ENCODE measurements at regions not wholly inside any gene's neighbourhood (a gene's known extent, or its start where the extent isn't known, plus 50 kb on each side); places are given as distances from the start of the nearest gene placed in this dataset.

GRCh38 chr4:149166365-149166764, 649.3 kb downstream of the IQCM start:
- H3K4me2 ChIP-seq: no peak overlapping the region

GRCh38 chr4:149164282-149164681, 651.4 kb downstream of the IQCM start:
- Histone ChIP-seq H4K20me1 (ENCODE audit: insufficient read depth) (no peaks in the 10 kb centered on the region), H3K4me2 (no peak overlapping the region), H3K27me3 (ENCODE audit: insufficient read depth, low read depth) (no peaks in the 10 kb centered on the region), H3K79me2 (ENCODE audit: insufficient read depth, low read depth) (no peaks in the 10 kb centered on the region), H3K4me1 (ENCODE audit: low read depth, poor library complexity, severe bottlenecking) (no peaks in the 10 kb centered on the region), H3K9ac (no peak overlapping the region), H3K4me3 (IDR thresholded peaks at IDR 0.05; ENCODE audit: insufficient read depth, low read depth, low read length) (no peak overlapping the region), H2AFZ (ENCODE audit: low read depth) (no peak overlapping the region), H3K27ac (no peak overlapping the region), H3K36me3 (ENCODE audit: insufficient read depth) (no peaks in the 10 kb centered on the region)
- TF ChIP-seq CTCF (conservative IDR thresholded peaks at IDR 0.05; ENCODE audit: low read depth, low read length): no peak

More at GRCh38 chr4:149166365-149166764, 649.3 kb downstream of the IQCM start:
- Histone ChIP-seq H3K4me3 (IDR thresholded peaks at IDR 0.05; ENCODE audit: insufficient read depth, low read depth, low read length) (no peak overlapping the region), H3K4me1 (ENCODE audit: low read depth, poor library complexity, severe bottlenecking) (no peaks in the 10 kb centered on the region), H3K9ac (no peak overlapping the region), H4K20me1 (ENCODE audit: insufficient read depth) (no peaks in the 10 kb centered on the region), H2AFZ (ENCODE audit: low read depth) (no peak overlapping the region), H3K27ac (no peak overlapping the region), H3K79me2 (ENCODE audit: insufficient read depth, low read depth) (no peaks in the 10 kb centered on the region), H3K36me3 (ENCODE audit: insufficient read depth) (no peaks in the 10 kb centered on the region), H3K27me3 (ENCODE audit: insufficient read depth, low read depth) (no peaks in the 10 kb centered on the region)
- no peak for TF ChIP-seq CTCF (conservative IDR thresholded peaks at IDR 0.05; ENCODE audit: low read depth, low read length)

DNA sequence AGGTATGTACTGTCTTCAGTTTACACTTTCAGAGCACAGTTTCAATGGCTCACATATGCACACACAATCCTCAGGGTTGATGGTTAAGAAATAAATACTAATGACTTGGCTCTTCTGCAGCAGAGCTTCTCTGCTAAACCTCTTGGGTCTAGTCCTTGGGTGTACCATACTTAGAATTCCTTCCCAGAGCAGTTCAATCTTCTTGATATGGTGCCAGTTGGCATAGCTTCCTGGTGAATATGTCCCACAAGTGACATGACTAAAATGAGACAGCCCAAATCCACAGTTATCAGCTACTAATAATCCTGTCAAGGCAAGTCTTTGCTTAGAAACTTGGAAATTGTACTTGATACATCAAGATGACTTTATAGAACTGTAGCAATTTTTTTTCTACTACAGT, 654.4 kb downstream of the IQCM start:
- Histone ChIP-seq H2AFZ (ENCODE audit: low read depth) (no peak overlapping the region), H4K20me1 (ENCODE audit: insufficient read depth) (no peaks in the 10 kb centered on the region), H3K4me3 (IDR thresholded peaks at IDR 0.05; ENCODE audit: insufficient read depth, low read depth, low read length) (no peak overlapping the region), H3K36me3 (ENCODE audit: insufficient read depth) (no peaks in the 10 kb centered on the region), H3K79me2 (ENCODE audit: insufficient read depth, low read depth) (no peaks in the 10 kb centered on the region), H3K27ac (no peak overlapping the region), H3K9ac (no peak overlapping the region), H3K4me1 (ENCODE audit: low read depth, poor library complexity, severe bottlenecking) (no peaks in the 10 kb centered on the region), H3K27me3 (ENCODE audit: insufficient read depth, low read depth) (no peaks in the 10 kb centered on the region), H3K4me2 (no peak overlapping the region)
- no peak for TF ChIP-seq CTCF (conservative IDR thresholded peaks at IDR 0.05; ENCODE audit: low read depth, low read length)

GRCh38 chr4:149160370-149160769, 655.3 kb downstream of the IQCM start:
- H3K79me2 ChIP-seq (ENCODE audit: insufficient read depth, low read depth): no peaks in the 10 kb centered on the region
- no peak overlapping the region for H2AFZ ChIP-seq (ENCODE audit: low read depth)
- no peak overlapping the region for H3K9ac ChIP-seq
- H3K27ac ChIP-seq: no peak overlapping the region
- H4K20me1 ChIP-seq (ENCODE audit: insufficient read depth): no peaks in the 10 kb centered on the region
- no peaks in the 10 kb centered on the region for H3K4me1 ChIP-seq (ENCODE audit: low read depth, poor library complexity, severe bottlenecking)
- no peaks in the 10 kb centered on the region for H3K27me3 ChIP-seq (ENCODE audit: insufficient read depth, low read depth)
- H3K4me3 ChIP-seq (IDR thresholded peaks at IDR 0.05; ENCODE audit: insufficient read depth, low read depth, low read length): no peak overlapping the region
- H3K4me2 ChIP-seq: no peak overlapping the region
- TF ChIP-seq CTCF (conservative IDR thresholded peaks at IDR 0.05; ENCODE audit: low read depth, low read length): no peak
- no peaks in the 10 kb centered on the region for H3K36me3 ChIP-seq (ENCODE audit: insufficient read depth)
